Brain microvascular endothelial cell (primary cell): ENCODE measurements at regions not wholly inside any gene's neighbourhood (a gene's known extent, or its start where the extent isn't known, plus 50 kb on each side); places are given as distances from the start of the nearest gene placed in this dataset.

Experiments used
- DNase-seq: peaks from one replicate; pipeline ENCODE4 v3.0.0-alpha.2; 2020
- H3K27ac ChIP-seq: fragments of 250-450 bp; sonication (Bioruptor Pico); 2 replicates; pipeline ENCODE4 v1.5.1; 2020; ENCODE audit warnings: mild to moderate bottlenecking, moderate library complexity
- H3K27me3 ChIP-seq: fragments of 250-450 bp; sonication (Bioruptor Pico); replicated peaks from 2 replicates; pipeline ENCODE4 v1.5.1; 2020; ENCODE audit warnings: mild to moderate bottlenecking
- H3K36me3 ChIP-seq: fragments of 250-450 bp; sonication (Bioruptor Pico); replicated peaks from 2 replicates; pipeline ENCODE4 v1.5.1; 2020; ENCODE audit warnings: mild to moderate bottlenecking
- H3K4me3 ChIP-seq: 2 replicates; pipeline ENCODE4 v1.5.1; 2011; ENCODE audit warnings: low read depth, mild to moderate bottlenecking, control low read depth, low read length, moderate library complexity
- CTCF ChIP-seq: IDR thresholded peaks from 2 replicates; pipeline ENCODE4 v1.5.1; 2011; ENCODE audit warnings: low read depth, mild to moderate bottlenecking, moderate library complexity, low read length, control low read depth, inconsistent platforms; ENCODE audit errors: missing control alignments
- in situ Hi-C: cut with HindIII; loops from 2 replicates; pipeline ENCODE4 v1.10.0; 2017; ENCODE audit warnings: low sequenced_read_pairs, low pct_ligation_motif_present

- Histone ChIP-seq H3K4me3 (no peak overlapping the region), H3K27ac (no peak overlapping the region), H3K36me3 (no peaks in the 10 kb centered on the region), H3K27me3 (no peaks in the 10 kb centered on the region)
- TF ChIP-seq CTCF = no peak
- DNase-seq = no peak
- in situ Hi-C loops = no loop called here
Observed at GRCh38 chr15:94829887-94830884, 598.8 kb downstream of the MCTP2 start.

GRCh38 chr15:94834000-94834399 lies 602.6 kb downstream of the MCTP2 start:
- no peak overlapping the region for H3K4me3 ChIP-seq
- TF ChIP-seq CTCF = no peak
- DNase-seq = no peak
- no peak overlapping the region for H3K27ac ChIP-seq
- in situ Hi-C loops = no loop called here
- no peaks in the 10 kb centered on the region for H3K36me3 ChIP-seq
- no peaks in the 10 kb centered on the region for H3K27me3 ChIP-seq

- TF ChIP-seq CTCF = no peak
- no peak overlapping the region for H3K4me3 ChIP-seq
- no peaks in the 10 kb centered on the region for H3K36me3 ChIP-seq
- H3K27ac ChIP-seq = no peak overlapping the region
- no peak for DNase-seq
- H3K27me3 ChIP-seq = no peaks in the 10 kb centered on the region
- in situ Hi-C loops = no loop called here
Observed at GRCh38 chr15:94834494-94834893, 603.1 kb downstream of the MCTP2 start.

GRCh38 chr15:94838281-94838680 lies 606.9 kb downstream of the MCTP2 start:
- Histone ChIP-seq H3K27ac (no peak overlapping the region), H3K27me3 (no peaks in the 10 kb centered on the region), H3K4me3 (no peak overlapping the region), H3K36me3 (no peaks in the 10 kb centered on the region)
- no peak for DNase-seq
- TF ChIP-seq CTCF = no peak
- in situ Hi-C loops = no loop called here

- Histone ChIP-seq H3K4me3 (no peak overlapping the region), H3K27ac (no peak overlapping the region), H3K36me3 (no peaks in the 10 kb centered on the region), H3K27me3 (no peaks in the 10 kb centered on the region)
- in situ Hi-C loops = no loop called here
- peak; percentile 38 for DNase-seq
- no peak for TF ChIP-seq CTCF
Observed at GRCh38 chr15:94840794-94841783, 609.7 kb downstream of the MCTP2 start.
